Skeletal muscle tissue (tissue), 3 donors: ENCODE measurements at regions not wholly inside any gene's neighbourhood (a gene's known extent, or its start where the extent isn't known, plus 50 kb on each side); places are given as distances from the start of the nearest gene placed in this dataset.
"Not testable (repeated sequence)": the region's sequence is repeated elsewhere in the genome, so short reads cannot be mapped to it uniquely, and the experiment has no call there.

Experiments
- H3K27ac ChIP-seq: one replicate; pipeline ENCODE4 v1.7.0; 2013; ENCODE audit warnings: mild to moderate bottlenecking, low read depth, low read length, inconsistent platforms
- H3K27me3 ChIP-seq, 3 donors: one replicate each; pipeline ENCODE4 v1.7.0; 2013; ENCODE audit warnings: low read length in 3 of 3; ENCODE audit not compliant: control insufficient read depth in 3 of 3, insufficient read depth in 3 of 3
- H3K36me3 ChIP-seq, 3 donors: one replicate each; pipeline ENCODE4 v1.7.0; 2013; ENCODE audit warnings: low read length in 3 of 3; ENCODE audit not compliant: control insufficient read depth in 3 of 3, insufficient read depth in 3 of 3
- H3K4me1 ChIP-seq, 3 donors: one replicate each; pipeline ENCODE4 v1.7.0; 2013; ENCODE audit warnings: low read length in 3 of 3, mild to moderate bottlenecking in 3 of 3; ENCODE audit not compliant: control insufficient read depth in 3 of 3, insufficient read depth in 3 of 3
- H3K4me3 ChIP-seq, 3 donors: one replicate each; pipeline ENCODE4 v1.7.0; 2013; ENCODE audit warnings: low read length in 3 of 3
- H3K9ac ChIP-seq, 3 donors: one replicate each; pipeline ENCODE4 v1.7.0; 2013; ENCODE audit warnings: low read length in 3 of 3, mild to moderate bottlenecking in 3 of 3, moderate library complexity in 2 of 3, low read depth in 1 of 3
- H3K9me3 ChIP-seq, 3 donors: one replicate each; pipeline ENCODE4 v1.7.0; 2013; ENCODE audit warnings: low read length in 3 of 3; ENCODE audit not compliant: control insufficient read depth in 3 of 3
- donor health status: Osteomylitis.

DNA sequence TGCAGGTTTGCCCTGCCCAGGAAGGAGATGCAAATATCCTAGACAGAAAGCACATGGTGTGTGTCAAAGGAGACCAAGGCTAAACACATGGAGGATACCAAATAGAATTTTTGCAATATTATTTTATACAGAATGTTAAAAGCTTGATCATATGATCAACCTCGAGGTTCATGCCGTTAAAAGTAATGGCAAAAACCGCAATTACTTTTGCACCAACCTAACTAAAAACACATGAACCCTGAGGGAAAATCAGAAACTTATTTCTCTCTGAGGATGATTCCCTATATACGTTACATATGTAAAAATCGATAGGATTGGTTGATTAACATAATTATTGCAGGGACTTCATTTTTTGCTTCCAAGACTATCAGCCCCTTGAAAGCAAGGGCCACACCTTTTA lies 88.1 kb downstream of the MZT1 start:
- H3K27ac ChIP-seq = no peak overlapping the region
- no peaks in the 10 kb centered on the region for H3K9me3 ChIP-seq
- no peaks in the 10 kb centered on the region for H3K36me3 ChIP-seq
- no peaks in the 10 kb centered on the region for H3K27me3 ChIP-seq
- H3K9ac ChIP-seq = no peak overlapping the region
- H3K4me1 ChIP-seq = no peaks in the 10 kb centered on the region
- H3K4me3 ChIP-seq = no peak overlapping the region

DNA sequence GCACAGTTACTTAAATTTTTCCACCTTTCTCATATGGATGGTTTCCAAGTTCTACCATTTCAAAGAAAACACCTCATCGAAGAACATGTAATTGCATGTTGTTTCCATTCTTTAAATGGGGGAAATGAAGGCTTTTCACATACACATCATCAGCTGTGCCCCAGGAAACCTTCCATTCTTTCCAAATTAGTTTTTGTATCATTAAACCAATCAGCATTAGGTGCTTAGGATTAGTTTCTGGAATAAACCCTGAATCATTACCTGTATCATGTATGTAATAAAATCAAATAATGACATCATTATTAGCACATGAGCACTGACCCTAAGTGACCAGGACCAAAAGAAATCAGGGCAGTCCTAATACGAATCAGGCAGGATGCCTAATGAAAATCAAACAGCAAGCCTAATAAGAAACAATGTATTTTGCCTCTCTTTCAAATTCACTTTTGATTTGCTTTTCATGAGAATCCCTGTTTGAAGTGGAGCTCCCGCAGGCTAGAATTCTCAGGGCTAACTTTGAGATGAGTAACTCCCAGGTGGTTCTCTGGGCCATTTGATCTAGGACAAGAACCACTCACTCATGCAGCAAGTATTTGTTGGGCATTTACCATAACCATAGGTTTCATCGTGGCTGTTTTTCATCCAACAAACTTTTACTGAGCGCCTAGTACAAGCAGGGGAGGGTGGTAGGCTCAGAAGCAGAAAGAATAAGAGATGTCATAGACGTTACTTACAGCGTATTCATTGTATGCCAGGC lies 89.2 kb downstream of the MZT1 start:
- Histone ChIP-seq H3K9ac (no peak overlapping the region), H3K27ac (no peak overlapping the region), H3K36me3 (no peaks in the 10 kb centered on the region), H3K4me1 (no peaks in the 10 kb centered on the region), H3K4me3 (no peak overlapping the region), H3K9me3 (no peaks in the 10 kb centered on the region), H3K27me3 (no peaks in the 10 kb centered on the region)

DNA sequence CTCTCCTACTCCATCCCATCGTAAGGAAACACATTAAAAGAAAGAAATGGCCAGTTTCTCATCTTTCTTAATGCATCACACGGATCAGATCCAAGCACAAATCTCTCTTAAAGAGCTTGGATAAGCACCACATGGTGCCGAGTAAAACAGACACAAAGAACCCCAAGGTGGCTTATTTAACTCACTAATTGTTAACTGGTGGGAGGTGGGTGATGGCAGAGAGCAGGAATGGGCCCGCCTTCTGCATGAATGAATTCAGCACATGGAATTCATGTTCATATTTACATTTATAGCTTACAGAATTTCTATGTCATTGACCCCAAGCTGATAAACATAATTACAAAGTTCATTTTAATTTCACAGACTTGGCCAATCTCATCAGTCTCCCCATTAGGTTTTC lies 89.9 kb downstream of the MZT1 start:
- Histone ChIP-seq H3K4me1 (no peaks in the 10 kb centered on the region), H3K27ac (no peak overlapping the region), H3K9me3 (no peaks in the 10 kb centered on the region), H3K4me3 (no peak overlapping the region), H3K9ac (no peak overlapping the region), H3K36me3 (no peaks in the 10 kb centered on the region), H3K27me3 (no peaks in the 10 kb centered on the region)

DNA sequence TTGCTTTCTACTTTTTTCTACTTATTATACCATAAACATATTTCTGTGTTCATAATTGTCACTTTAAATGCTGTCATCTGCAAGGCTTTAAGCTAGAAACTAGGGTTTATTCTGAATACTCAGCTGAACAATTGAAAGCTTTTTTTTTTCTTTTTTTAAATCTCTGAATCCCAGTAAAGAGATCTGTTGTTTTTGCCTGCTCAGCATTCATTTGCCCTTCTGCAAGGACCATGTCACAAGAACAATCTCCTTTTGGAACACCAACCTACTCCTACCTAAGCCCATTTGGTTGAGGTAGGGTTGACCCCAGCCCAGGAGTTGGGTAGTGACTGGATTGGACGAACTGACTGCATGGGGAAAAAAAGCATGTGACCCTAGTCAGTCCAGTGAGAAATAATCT lies 92.6 kb downstream of the MZT1 start:
- Histone ChIP-seq H3K9me3 (no peaks in the 10 kb centered on the region), H3K27me3 (no peaks in the 10 kb centered on the region), H3K4me3 (no peak overlapping the region), H3K36me3 (no peaks in the 10 kb centered on the region), H3K9ac (no peak overlapping the region), H3K27ac (no peak overlapping the region), H3K4me1 (no peaks in the 10 kb centered on the region)

DNA sequence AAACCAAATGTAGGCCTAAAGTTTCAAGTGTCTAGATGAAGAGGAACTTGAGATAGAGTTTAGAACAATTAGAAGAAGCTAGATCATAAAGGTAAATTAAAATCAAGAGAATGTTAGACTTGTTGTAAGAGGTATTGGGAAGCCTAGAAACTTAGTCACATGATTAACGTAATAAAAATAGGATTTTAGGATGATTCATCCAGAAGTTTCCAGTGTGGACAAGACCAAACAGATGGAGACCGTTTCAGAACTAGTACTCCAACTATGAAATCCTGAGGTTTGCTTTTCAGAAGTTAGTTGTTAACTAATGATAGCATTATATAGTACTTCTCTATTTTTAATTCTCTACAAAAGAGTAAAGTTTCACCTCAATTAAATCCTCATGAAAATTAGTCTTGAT lies 104.9 kb downstream of the MZT1 start:
- Histone ChIP-seq H3K9ac (no peak overlapping the region), H3K27ac (no peak overlapping the region), H3K4me3 (no peak overlapping the region), H3K9me3 (no peaks in the 10 kb centered on the region), H3K36me3 (no peaks in the 10 kb centered on the region), H3K27me3 (no peaks in the 10 kb centered on the region), H3K4me1 (no peaks in the 10 kb centered on the region)

GRCh38 chr13:72620874-72621273 lies 106.6 kb downstream of the MZT1 start:
- no peaks in the 10 kb centered on the region for H3K36me3 ChIP-seq
- H3K4me1 ChIP-seq = no peaks in the 10 kb centered on the region
- no peaks in the 10 kb centered on the region for H3K9me3 ChIP-seq
- no peak overlapping the region for H3K9ac ChIP-seq
- H3K27me3 ChIP-seq = no peaks in the 10 kb centered on the region
- H3K27ac ChIP-seq = no peak overlapping the region
- no peak overlapping the region for H3K4me3 ChIP-seq

DNA sequence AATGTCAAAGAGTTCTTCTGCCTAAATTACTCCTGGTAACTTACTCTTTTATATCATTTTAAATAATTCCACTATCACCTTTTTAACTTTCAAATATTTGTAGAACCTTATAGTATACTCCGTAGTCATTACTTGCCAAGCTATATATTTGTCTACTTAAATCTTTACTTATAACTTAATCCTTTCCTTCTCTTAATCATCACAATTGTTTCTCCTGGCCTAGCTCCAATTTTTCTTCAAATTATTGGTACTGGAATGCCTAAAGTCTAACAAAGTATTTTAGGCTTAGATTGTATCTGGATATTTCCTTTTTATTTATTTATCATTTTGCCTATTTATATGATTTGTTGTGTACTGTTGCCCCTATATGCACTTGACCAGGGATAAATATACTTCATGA lies 109.5 kb downstream of the MZT1 start:
- H3K4me3 ChIP-seq = no peak overlapping the region
- no peak overlapping the region for H3K27ac ChIP-seq
- no peaks in the 10 kb centered on the region for H3K36me3 ChIP-seq
- H3K27me3 ChIP-seq = no peaks in the 10 kb centered on the region
- no peaks in the 10 kb centered on the region for H3K4me1 ChIP-seq
- H3K9me3 ChIP-seq = no peaks in the 10 kb centered on the region
- no peak overlapping the region for H3K9ac ChIP-seq

DNA sequence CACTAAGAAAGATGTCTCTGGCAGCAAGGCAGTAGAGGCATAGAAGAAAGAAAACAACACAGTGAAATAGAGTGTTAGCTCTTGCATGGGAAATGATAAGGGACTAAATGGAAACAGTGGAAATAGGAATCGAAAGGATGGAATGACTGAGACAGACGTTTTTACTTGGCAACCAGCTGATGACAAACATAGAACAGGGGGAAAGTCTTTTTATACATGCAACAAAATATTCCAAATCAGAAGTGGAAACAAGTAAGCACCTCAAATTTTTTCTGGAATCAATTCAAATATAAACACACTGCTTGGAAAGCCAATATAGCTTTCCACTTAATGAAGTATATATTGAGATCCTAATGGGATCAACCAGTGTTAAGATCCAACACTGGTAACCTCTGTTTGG lies 110.2 kb downstream of the MZT1 start:
- H3K36me3 ChIP-seq = no peaks in the 10 kb centered on the region
- no peaks in the 10 kb centered on the region for H3K27me3 ChIP-seq
- H3K4me1 ChIP-seq = no peaks in the 10 kb centered on the region
- no peak overlapping the region for H3K9ac ChIP-seq
- H3K9me3 ChIP-seq = no peaks in the 10 kb centered on the region
- H3K4me3 ChIP-seq = no peak overlapping the region
- H3K27ac ChIP-seq = no peak overlapping the region

GRCh38 chr13:72610251-72610891 lies 117.1 kb downstream of the MZT1 start:
- H3K9ac ChIP-seq, H3K27me3 ChIP-seq, H3K9me3 ChIP-seq, H3K4me1 ChIP-seq, H3K36me3 ChIP-seq, H3K4me3 ChIP-seq, H3K27ac ChIP-seq: not testable (repeated sequence)

DNA sequence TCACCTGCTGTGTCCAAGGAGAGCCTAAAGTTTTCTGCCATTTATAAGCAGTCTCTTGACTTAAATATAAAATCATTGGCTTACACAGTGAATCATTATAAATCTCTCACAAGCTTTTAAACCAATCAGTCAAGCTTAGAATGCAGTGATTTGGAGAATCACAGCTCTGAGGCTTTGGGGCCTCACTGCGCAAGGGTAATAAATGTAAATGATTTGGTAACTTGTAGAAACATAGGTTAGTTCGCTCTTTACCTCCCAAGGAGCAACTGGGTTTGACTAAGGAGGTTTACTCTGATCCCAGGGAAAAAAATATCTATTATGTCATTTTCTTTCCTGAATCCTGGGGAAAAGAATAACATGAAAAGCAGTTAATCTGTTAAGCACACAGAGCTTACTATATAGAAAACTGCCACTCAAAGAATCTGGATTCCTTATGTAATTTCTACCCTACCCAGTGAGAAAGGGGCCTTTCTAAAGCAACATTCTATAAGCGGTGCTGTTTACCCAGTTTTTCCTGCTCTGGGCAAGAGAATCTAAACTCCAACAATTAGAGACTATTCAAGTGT lies 128.2 kb downstream of the MZT1 start:
- Histone ChIP-seq H3K9me3 (no peaks in the 10 kb centered on the region), H3K27ac (no peak overlapping the region), H3K4me3 (no peak overlapping the region), H3K9ac (no peak overlapping the region), H3K27me3 (no peaks in the 10 kb centered on the region), H3K36me3 (no peaks in the 10 kb centered on the region), H3K4me1 (no peaks in the 10 kb centered on the region)
